GM23248 (cell line): ENCODE measurements at regions not wholly inside any gene's neighbourhood (a gene's known extent, or its start where the extent isn't known, plus 50 kb on each side); places are given as distances from the start of the nearest gene placed in this dataset.

Experiments
- EZH2 ChIP-seq: fragments of 200-600 bp; sonication (generic); IDR thresholded peaks from 2 replicates; pipeline ENCODE4 v1.6.1; 2018; ENCODE audit warnings: antibody characterized with exemption, mild to moderate bottlenecking; ENCODE audit not compliant: insufficient read depth, poor library complexity, severe bottlenecking
- EZH2phosphoT487 ChIP-seq: fragments of 200-600 bp; sonication (generic); IDR thresholded peaks from 2 replicates; pipeline ENCODE4 v1.6.1; 2018; ENCODE audit warnings: antibody characterized with exemption, moderate library complexity, mild to moderate bottlenecking, low read depth; ENCODE audit not compliant: insufficient read depth

DNA sequence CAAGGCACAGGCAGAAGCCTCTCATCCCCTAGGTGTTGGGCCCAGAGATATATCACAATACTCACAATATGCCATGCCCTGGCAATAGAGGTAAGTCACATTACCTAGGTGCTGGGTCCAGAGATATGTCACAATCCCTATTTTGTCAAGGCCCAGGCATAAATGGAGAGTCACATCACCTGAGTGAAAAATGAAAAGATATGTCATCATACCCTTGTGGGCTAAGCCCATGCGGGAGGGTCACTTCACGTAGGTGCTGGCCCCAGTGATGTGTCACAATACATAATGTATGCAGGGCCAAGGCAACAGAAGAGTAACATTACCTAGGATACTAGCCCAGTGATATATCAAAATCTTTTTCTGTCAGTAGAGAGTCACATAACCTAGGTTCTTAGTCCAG is 127.0 kb downstream of the ZNF675 start:
- TF ChIP-seq EZH2phosphoT487 (no peak), EZH2 (no peak)
